ENCODE measurements at regions not wholly inside any gene's neighbourhood (a gene's known extent, or its start where the extent isn't known, plus 50 kb on each side); places are given as distances from the start of the nearest gene placed in this dataset.

DNA sequence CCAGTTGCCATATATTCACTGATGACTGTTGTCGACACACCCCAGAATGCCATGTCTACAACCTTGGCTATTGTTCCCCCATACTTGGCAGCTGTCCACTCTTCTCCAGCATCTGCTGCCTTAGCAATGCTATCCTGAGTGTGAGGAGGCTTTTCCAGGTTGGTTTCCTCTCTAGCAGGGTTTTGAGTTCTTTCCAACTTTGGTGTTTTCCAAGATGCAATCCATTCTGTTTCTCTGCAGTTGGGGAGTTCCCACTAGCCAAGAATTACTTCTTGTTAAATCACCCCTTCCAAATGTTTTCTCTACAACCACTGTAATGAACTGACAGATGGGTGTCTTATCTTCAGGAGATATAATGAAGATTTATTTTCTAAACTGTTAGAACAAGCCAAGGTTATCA, 617.4 kb downstream of the CCSER2 start:
- intact Hi-C loops (cut with micrococcal nuclease): no loop called here
- Mint-ChIP-seq H3K27ac (no peak overlapping the region), H3K4me3 (no peak overlapping the region), H3K27me3 (no peaks in the 10 kb centered on the region), H3K9me3 (no peaks in the 10 kb centered on the region), H3K4me1 (ENCODE audit: low read depth) (no peaks in the 10 kb centered on the region), H3K36me3 (ENCODE audit: low read depth) (no peaks in the 10 kb centered on the region)
- TF ChIP-seq, protein P1, sequence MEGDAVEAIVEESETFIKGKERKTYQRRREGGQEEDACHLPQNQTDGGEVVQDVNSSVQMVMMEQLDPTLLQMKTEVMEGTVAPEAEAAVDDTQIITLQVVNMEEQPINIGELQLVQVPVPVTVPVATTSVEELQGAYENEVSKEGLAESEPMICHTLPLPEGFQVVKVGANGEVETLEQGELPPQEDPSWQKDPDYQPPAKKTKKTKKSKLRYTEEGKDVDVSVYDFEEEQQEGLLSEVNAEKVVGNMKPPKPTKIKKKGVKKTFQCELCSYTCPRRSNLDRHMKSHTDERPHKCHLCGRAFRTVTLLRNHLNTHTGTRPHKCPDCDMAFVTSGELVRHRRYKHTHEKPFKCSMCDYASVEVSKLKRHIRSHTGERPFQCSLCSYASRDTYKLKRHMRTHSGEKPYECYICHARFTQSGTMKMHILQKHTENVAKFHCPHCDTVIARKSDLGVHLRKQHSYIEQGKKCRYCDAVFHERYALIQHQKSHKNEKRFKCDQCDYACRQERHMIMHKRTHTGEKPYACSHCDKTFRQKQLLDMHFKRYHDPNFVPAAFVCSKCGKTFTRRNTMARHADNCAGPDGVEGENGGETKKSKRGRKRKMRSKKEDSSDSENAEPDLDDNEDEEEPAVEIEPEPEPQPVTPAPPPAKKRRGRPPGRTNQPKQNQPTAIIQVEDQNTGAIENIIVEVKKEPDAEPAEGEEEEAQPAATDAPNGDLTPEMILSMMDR (IDR thresholded peaks at IDR 0.05): no peak
- no peak for ATAC-seq
- CTCF ChIA-PET: no interaction called here
- POLR2A ChIA-PET: no interaction called here
- no peak for DNase-seq

DNA sequence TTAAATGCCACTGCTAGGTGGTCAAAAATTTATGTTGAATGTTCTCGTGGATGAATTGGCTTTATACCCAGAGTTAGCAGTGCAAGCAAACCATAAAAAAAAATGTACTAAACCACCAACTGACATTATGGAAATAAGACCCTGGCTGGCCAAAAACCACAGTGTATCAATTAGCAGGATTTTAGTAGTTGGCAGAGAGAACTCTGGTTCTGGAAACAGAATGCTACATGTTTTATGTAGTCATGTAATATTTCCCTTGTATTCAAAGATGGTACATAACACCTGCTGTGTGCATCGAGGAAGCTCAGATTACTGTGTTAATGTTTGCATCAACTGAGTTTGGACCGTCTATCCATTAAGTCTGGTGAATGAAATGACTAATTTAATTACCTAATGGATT, 618.5 kb downstream of the CCSER2 start:
- Mint-ChIP-seq H3K36me3 (ENCODE audit: low read depth) (no peaks in the 10 kb centered on the region), H3K4me3 (no peak overlapping the region), H3K27me3 (no peaks in the 10 kb centered on the region), H3K27ac (no peak overlapping the region), H3K9me3 (no peaks in the 10 kb centered on the region), H3K4me1 (ENCODE audit: low read depth) (no peaks in the 10 kb centered on the region)
- TF ChIP-seq, protein P1 (IDR thresholded peaks at IDR 0.05): no peak
- intact Hi-C loops (cut with micrococcal nuclease): no loop called here
- no peak for DNase-seq
- POLR2A ChIA-PET: no interaction called here
- CTCF ChIA-PET: no interaction called here
- no peak for ATAC-seq

DNA sequence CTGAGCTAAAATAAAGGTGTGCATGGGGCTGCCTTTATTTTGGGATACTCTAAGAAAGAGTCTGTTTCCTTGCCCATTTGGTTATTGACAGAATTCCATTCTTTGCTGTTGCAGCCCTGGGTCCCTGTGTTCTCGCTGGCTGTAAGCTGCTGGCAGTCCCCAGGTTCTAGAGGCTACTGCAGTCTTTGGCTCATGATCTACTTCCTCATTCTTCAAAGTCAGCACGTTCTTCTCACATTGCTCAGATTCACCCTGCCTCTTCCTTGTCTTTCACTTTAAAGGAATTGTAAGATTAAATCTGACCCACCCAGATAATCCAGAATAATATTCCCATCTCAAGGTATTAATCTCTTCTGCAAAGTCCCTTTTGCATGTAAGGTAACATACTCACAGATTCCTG, 620.3 kb downstream of the CCSER2 start:
- intact Hi-C loops (cut with micrococcal nuclease): no loop called here
- no peak overlapping the region for H3K4me3 Mint-ChIP-seq
- TF ChIP-seq, protein P1 (IDR thresholded peaks at IDR 0.05): no peak
- no peak for ATAC-seq
- no peak overlapping the region for H3K27ac Mint-ChIP-seq
- H3K27me3 Mint-ChIP-seq: no peaks in the 10 kb centered on the region
- H3K36me3 Mint-ChIP-seq (ENCODE audit: low read depth): no peaks in the 10 kb centered on the region
- DNase-seq: no peak
- POLR2A ChIA-PET: no interaction called here
- no peaks in the 10 kb centered on the region for H3K9me3 Mint-ChIP-seq
- CTCF ChIA-PET: no interaction called here
- no peaks in the 10 kb centered on the region for H3K4me1 Mint-ChIP-seq (ENCODE audit: low read depth)

DNA sequence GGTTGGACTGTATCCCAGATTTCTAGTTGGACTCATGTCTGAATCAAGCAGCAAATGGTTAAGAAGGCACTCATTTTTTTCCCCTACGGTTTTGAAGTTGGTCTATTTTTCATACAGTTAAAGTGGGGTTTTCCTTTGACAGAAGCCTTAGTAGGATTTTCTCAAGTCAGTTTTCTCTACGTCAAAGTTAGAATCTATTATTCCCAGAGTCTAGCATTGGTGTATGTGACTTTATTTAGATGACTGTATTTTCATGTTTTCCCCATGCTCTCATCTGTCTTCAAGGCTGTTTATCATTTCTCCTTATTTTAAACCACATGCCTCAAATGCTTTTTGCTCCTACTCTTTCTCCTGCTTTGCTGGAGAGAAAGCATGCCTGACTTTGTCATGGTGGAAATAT, 623.2 kb downstream of the CCSER2 start:
- POLR2A ChIA-PET: no interaction called here
- H3K4me3 Mint-ChIP-seq: no peak overlapping the region
- no peak overlapping the region for H3K27ac Mint-ChIP-seq
- ATAC-seq: no peak
- intact Hi-C loops (cut with micrococcal nuclease): no loop called here
- no peak for DNase-seq
- no peaks in the 10 kb centered on the region for H3K4me1 Mint-ChIP-seq (ENCODE audit: low read depth)
- TF ChIP-seq, protein P1 (IDR thresholded peaks at IDR 0.05): no peak
- H3K27me3 Mint-ChIP-seq: no peaks in the 10 kb centered on the region
- H3K9me3 Mint-ChIP-seq: no peaks in the 10 kb centered on the region
- H3K36me3 Mint-ChIP-seq (ENCODE audit: low read depth): no peaks in the 10 kb centered on the region
- CTCF ChIA-PET: no interaction called here

DNA sequence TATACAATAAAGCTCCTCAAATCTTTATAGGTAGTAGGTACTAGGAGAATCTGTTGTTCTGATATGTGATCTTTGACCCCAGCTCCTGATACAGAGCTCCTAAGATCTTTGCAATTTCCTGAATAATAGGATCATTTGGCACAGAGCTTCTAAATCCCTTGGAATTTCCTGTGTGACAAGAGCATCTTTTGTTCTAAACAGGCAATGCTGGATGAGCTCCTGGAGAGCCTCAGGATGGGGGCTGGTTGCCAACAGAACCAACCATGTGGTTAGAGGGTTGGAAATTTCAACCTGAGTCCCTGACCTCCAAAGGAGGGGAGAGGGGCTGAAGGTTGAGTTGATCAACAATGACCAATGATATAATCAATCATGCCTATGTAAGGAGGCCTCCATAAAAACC, 629.0 kb downstream of the CCSER2 start:
- CTCF ChIA-PET: no interaction called here
- POLR2A ChIA-PET: no interaction called here

More for the DNA sequence above, 629.0 kb downstream of the CCSER2 start:
- H3K27ac Mint-ChIP-seq: no peak overlapping the region
- no peak for DNase-seq
- no peaks in the 10 kb centered on the region for H3K36me3 Mint-ChIP-seq (ENCODE audit: low read depth)
- TF ChIP-seq, protein P1 (IDR thresholded peaks at IDR 0.05): no peak
- H3K9me3 Mint-ChIP-seq: no peaks in the 10 kb centered on the region
- H3K27me3 Mint-ChIP-seq: no peaks in the 10 kb centered on the region
- intact Hi-C loops (cut with micrococcal nuclease): no loop called here
- no peak overlapping the region for H3K4me3 Mint-ChIP-seq
- ATAC-seq: no peak
- no peaks in the 10 kb centered on the region for H3K4me1 Mint-ChIP-seq (ENCODE audit: low read depth)

Measured in activated CD8-positive, alpha-beta T cell treated with anti-CD3 and anti-CD28 coated beads for 36 hours (primary cell).